CD4-positive, alpha-beta memory T cell (primary cell): ENCODE measurements at regions not wholly inside any gene's neighbourhood (a gene's known extent, or its start where the extent isn't known, plus 50 kb on each side); places are given as distances from the start of the nearest gene placed in this dataset.

Experiments
- CTCF ChIA-PET: fragments of 350-600 bp; sonication (Branson Sonifier 250); formaldehyde crosslinking; loops from one replicate; lab custom pipeline; 2021; ENCODE audit warnings: inconsistent platforms; ENCODE audit not compliant: partially characterized antibody; lab: Charles Lee
- POLR2A ChIA-PET: fragments of 350-600 bp; sonication (Branson Sonifier 250); formaldehyde crosslinking; loops from one replicate; lab custom pipeline; 2021; ENCODE audit not compliant: partially characterized antibody; lab: Charles Lee
- DNase-seq, 5 donors: peaks; one replicate each; pipeline versions ENCODE4 v3.0.0 to v3.0.0-alpha.2; 2020 to 2022; ENCODE audit warnings: mixed read lengths in 1 of 5
- H3K27ac ChIP-seq: one replicate; pipeline ENCODE4 v1.7.0; 2013; ENCODE audit warnings: low read depth, low read length
- H3K27me3 ChIP-seq: 2 replicates; pipeline ENCODE4 v1.7.0; 2013; ENCODE audit warnings: mild to moderate bottlenecking, low read length, moderate library complexity; ENCODE audit not compliant: insufficient read depth
- H3K36me3 ChIP-seq: 2 replicates; pipeline ENCODE4 v1.7.0; 2013; ENCODE audit warnings: mild to moderate bottlenecking, low read length, moderate library complexity; ENCODE audit not compliant: insufficient read depth
- H3K4me1 ChIP-seq: 2 replicates; pipeline ENCODE4 v1.7.0; 2013; ENCODE audit warnings: mild to moderate bottlenecking, low read length, moderate library complexity; ENCODE audit not compliant: insufficient read depth
- H3K4me3 ChIP-seq, 2 donors: one replicate each; pipeline ENCODE4 v1.7.0; 2013; ENCODE audit warnings: low read length in 2 of 2, mild to moderate bottlenecking in 1 of 2
- H3K9me3 ChIP-seq, 2 donors: one replicate each; pipeline ENCODE4 v1.7.0; 2013; ENCODE audit warnings: low read length in 2 of 2, control low read depth in 1 of 2; ENCODE audit not compliant: control insufficient read depth in 1 of 2
- H3K27ac Mint-ChIP-seq, 7 donors: one replicate each; pipeline ENCODE4 v1.8.0; 2020 to 2021; ENCODE audit warnings: mixed read lengths in 7 of 7, mild to moderate bottlenecking in 6 of 7, inconsistent platforms in 3 of 7, moderate library complexity in 3 of 7
- H3K27me3 Mint-ChIP-seq, 2 donors: one replicate each; pipeline ENCODE4 v1.8.0; 2020 to 2021; ENCODE audit warnings: mixed read lengths in 2 of 2
- H3K36me3 Mint-ChIP-seq, 2 donors: one replicate each; pipeline ENCODE4 v1.8.0; 2020 to 2021; ENCODE audit warnings: mixed read lengths in 2 of 2, inconsistent platforms in 1 of 2, mild to moderate bottlenecking in 1 of 2
- H3K4me1 Mint-ChIP-seq, 4 donors: one replicate each; pipeline ENCODE4 v1.8.0; 2020 to 2021; ENCODE audit warnings: mixed read lengths in 4 of 4, mild to moderate bottlenecking in 1 of 4
- H3K4me3 Mint-ChIP-seq, 8 donors: one replicate each; pipeline ENCODE4 v1.8.0; 2020 to 2021; ENCODE audit warnings: mixed read lengths in 8 of 8, mild to moderate bottlenecking in 7 of 8, moderate library complexity in 6 of 8, inconsistent platforms in 3 of 8
- H3K9me3 Mint-ChIP-seq, 8 donors: one replicate each; pipeline ENCODE4 v1.8.0; 2020 to 2021; ENCODE audit warnings: mixed read lengths in 8 of 8, mild to moderate bottlenecking in 5 of 8, inconsistent platforms in 3 of 8, moderate library complexity in 1 of 8
- intact Hi-C: fragments of 100-400 bp; cut with micrococcal nuclease; formaldehyde crosslinking; loops from one replicate; pipeline ENCODE4 v1.15.1; 2023

GRCh38 chr4:79514621-79515329 lies 106.7 kb upstream of the GK2 start:
- peaks cover 0 to 3% of the 10 kb centered on the region in 2 donors for H3K27me3 Mint-ChIP-seq
- no peaks in the 10 kb centered on the region for H3K36me3 Mint-ChIP-seq
- no peaks in the 10 kb centered on the region for H3K4me1 Mint-ChIP-seq
- H3K27ac Mint-ChIP-seq = no peak overlapping the region
- H3K9me3 Mint-ChIP-seq = no peaks in the 10 kb centered on the region
- DNase-seq = no peak
- Histone ChIP-seq H3K4me1 (no peaks in the 10 kb centered on the region), H3K27me3 (no peaks in the 10 kb centered on the region), H3K4me3 (no peak overlapping the region), H3K27ac (no peak overlapping the region), H3K9me3 (no peaks in the 10 kb centered on the region), H3K36me3 (no peaks in the 10 kb centered on the region)
- H3K4me3 Mint-ChIP-seq = no peak overlapping the region
- ChIA-PET CTCF (no interaction called here), POLR2A (no interaction called here)
- intact Hi-C loops = no loop called here

GRCh38 chr4:79513576-79513975 lies 105.5 kb upstream of the GK2 start:
- no peaks in the 10 kb centered on the region for H3K27me3 Mint-ChIP-seq
- no peaks in the 10 kb centered on the region for H3K4me1 ChIP-seq
- H3K27ac ChIP-seq = no peak overlapping the region
- H3K4me1 Mint-ChIP-seq = no peaks in the 10 kb centered on the region
- no peaks in the 10 kb centered on the region for H3K9me3 ChIP-seq
- no peaks in the 10 kb centered on the region for H3K9me3 Mint-ChIP-seq
- intact Hi-C loops = no loop called here
- H3K36me3 ChIP-seq = no peaks in the 10 kb centered on the region
- H3K27me3 ChIP-seq = no peaks in the 10 kb centered on the region
- no peak for DNase-seq
- H3K36me3 Mint-ChIP-seq = no peaks in the 10 kb centered on the region
- POLR2A ChIA-PET = no interaction called here
- CTCF ChIA-PET = interaction anchor here (0.7 kb wide), 1 partner anchor 22 kb away, joined by 3 read pairs; no protein-coding TSS in a partner anchor
- H3K27ac Mint-ChIP-seq = no peak overlapping the region
- H3K4me3 ChIP-seq = no peak overlapping the region
- H3K4me3 Mint-ChIP-seq = no peak overlapping the region

DNA sequence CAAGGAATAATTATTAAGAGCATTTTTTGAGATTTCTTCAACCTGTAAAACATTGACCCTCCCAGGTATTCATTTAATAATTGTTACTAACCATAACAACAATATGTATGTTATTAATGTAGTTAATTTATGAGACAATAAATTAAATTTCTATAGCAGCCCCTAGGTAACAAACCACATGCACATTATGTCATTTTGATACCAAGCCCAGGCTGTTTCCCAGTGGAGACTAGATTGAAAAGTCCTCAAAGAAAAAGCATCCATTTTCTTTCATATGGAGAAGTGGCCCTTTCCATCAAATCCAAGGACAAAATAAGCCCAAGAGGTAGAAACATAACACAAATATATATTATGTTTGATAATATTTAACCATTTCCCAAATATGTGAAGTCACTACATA lies 104.3 kb upstream of the GK2 start:
- H3K4me1 Mint-ChIP-seq = no peaks in the 10 kb centered on the region

GRCh38 chr4:79502081-79502480 lies 94.1 kb upstream of the GK2 start:
- Histone ChIP-seq H3K27ac (no peak overlapping the region), H3K36me3 (no peaks in the 10 kb centered on the region), H3K27me3 (no peaks in the 10 kb centered on the region), H3K4me3 (no peak overlapping the region), H3K9me3 (no peaks in the 10 kb centered on the region), H3K4me1 (no peaks in the 10 kb centered on the region)
- H3K4me1 Mint-ChIP-seq = no peaks in the 10 kb centered on the region
- H3K36me3 Mint-ChIP-seq = no peaks in the 10 kb centered on the region
- no peak overlapping the region for H3K27ac Mint-ChIP-seq
- ChIA-PET CTCF (no interaction called here), POLR2A (no interaction called here)
- H3K27me3 Mint-ChIP-seq = no peaks in the 10 kb centered on the region
- intact Hi-C loops = no loop called here
- H3K9me3 Mint-ChIP-seq = peaks cover 0 to 1% (median 0%) of the 10 kb centered on the region in 8 donors
- H3K4me3 Mint-ChIP-seq = no peak overlapping the region
- no peak for DNase-seq

More for the DNA sequence above, 104.3 kb upstream of the GK2 start:
- no peaks in the 10 kb centered on the region for H3K27me3 ChIP-seq
- H3K9me3 ChIP-seq = no peaks in the 10 kb centered on the region
- no peak overlapping the region for H3K27ac ChIP-seq
- ChIA-PET POLR2A (no interaction called here), CTCF (no interaction called here)
- H3K9me3 Mint-ChIP-seq = no peaks in the 10 kb centered on the region
- no peak overlapping the region for H3K4me3 Mint-ChIP-seq
- intact Hi-C loops = no loop called here
- H3K27ac Mint-ChIP-seq = no peak overlapping the region
- no peaks in the 10 kb centered on the region for H3K36me3 Mint-ChIP-seq
- no peaks in the 10 kb centered on the region for H3K4me1 ChIP-seq
- H3K4me3 ChIP-seq = no peak overlapping the region
- H3K36me3 ChIP-seq = no peaks in the 10 kb centered on the region
- no peak for DNase-seq
- H3K27me3 Mint-ChIP-seq = no peaks in the 10 kb centered on the region

- CTCF ChIA-PET = no interaction called here
These were observed 90.3 kb upstream of the GK2 start for GRCh38 chr4:79498282-79498681.

DNA sequence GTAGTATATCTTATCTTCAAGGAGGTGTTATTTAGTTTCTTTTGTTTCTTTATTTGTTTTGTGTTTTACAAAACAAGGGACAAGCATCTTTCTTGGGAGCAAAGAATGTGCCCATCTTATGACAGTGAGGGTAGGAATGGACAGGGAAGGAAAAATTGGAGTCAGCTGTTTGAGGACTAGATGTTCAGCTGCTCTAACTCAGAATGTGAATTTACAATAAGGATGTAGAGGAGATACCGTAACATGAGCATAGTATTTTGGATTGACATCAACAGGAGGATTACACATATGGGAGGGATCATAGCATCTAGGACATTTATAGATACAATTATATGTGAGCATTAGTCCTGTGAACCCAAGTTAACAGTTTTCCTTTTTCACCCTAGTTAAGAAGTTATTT lies 89.0 kb upstream of the GK2 start:
- H3K9me3 ChIP-seq = no peaks in the 10 kb centered on the region
- no peak overlapping the region for H3K4me3 Mint-ChIP-seq
- no peaks in the 10 kb centered on the region for H3K4me1 ChIP-seq
- H3K27ac ChIP-seq = no peak overlapping the region
- no peak overlapping the region for H3K4me3 ChIP-seq
- H3K27me3 Mint-ChIP-seq = no peaks in the 10 kb centered on the region
- ChIA-PET POLR2A (no interaction called here), CTCF (no interaction called here)
- no peaks in the 10 kb centered on the region for H3K9me3 Mint-ChIP-seq
- H3K4me1 Mint-ChIP-seq = no peaks in the 10 kb centered on the region
- no peaks in the 10 kb centered on the region for H3K36me3 ChIP-seq
- no peaks in the 10 kb centered on the region for H3K27me3 ChIP-seq
- H3K27ac Mint-ChIP-seq = no peak overlapping the region
- DNase-seq = no peak
- intact Hi-C loops = no loop called here
- H3K36me3 Mint-ChIP-seq = no peaks in the 10 kb centered on the region

More at GRCh38 chr4:79498282-79498681, 90.3 kb upstream of the GK2 start:
- Histone ChIP-seq H3K9me3 (no peaks in the 10 kb centered on the region), H3K27me3 (no peaks in the 10 kb centered on the region), H3K27ac (no peak overlapping the region), H3K4me1 (no peaks in the 10 kb centered on the region), H3K36me3 (no peaks in the 10 kb centered on the region), H3K4me3 (no peak overlapping the region)
- POLR2A ChIA-PET = no interaction called here
- Mint-ChIP-seq H3K27ac (no peak overlapping the region), H3K36me3 (no peaks in the 10 kb centered on the region), H3K27me3 (no peaks in the 10 kb centered on the region), H3K4me1 (no peaks in the 10 kb centered on the region), H3K4me3 (no peak overlapping the region), H3K9me3 (no peaks in the 10 kb centered on the region)
- DNase-seq = no peak
- intact Hi-C loops = no loop called here

DNA sequence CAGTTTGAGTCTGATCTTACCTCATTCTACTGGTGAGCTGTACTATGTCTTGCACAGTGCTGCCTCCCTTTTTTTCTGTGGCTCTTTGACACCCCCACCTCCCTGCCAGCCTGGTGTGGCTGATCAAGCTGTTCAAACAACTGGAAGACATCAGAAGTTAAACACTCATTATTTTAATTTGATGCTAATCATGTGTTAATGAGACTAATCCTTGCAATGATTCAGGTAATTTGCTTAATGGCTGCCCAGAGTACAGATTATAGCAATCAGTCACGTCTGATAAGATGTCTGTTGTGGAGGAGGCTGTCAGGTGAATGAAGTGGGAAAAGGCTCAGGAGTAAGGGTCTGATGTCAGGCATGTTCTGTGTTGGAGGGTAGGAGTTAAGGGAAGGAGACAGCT lies 87.4 kb upstream of the GK2 start:
- intact Hi-C loops = no loop called here
- Mint-ChIP-seq H3K4me1 (no peaks in the 10 kb centered on the region), H3K9me3 (peaks cover 0 to 3% (median 0%) of the 10 kb centered on the region in 8 donors), H3K36me3 (no peaks in the 10 kb centered on the region), H3K27me3 (peaks cover 0 to 4% of the 10 kb centered on the region in 2 donors), H3K4me3 (no peak overlapping the region), H3K27ac (no peak overlapping the region)
- Histone ChIP-seq H3K4me3 (no peak overlapping the region), H3K9me3 (no peaks in the 10 kb centered on the region), H3K36me3 (no peaks in the 10 kb centered on the region), H3K27me3 (no peaks in the 10 kb centered on the region), H3K27ac (no peak overlapping the region), H3K4me1 (no peaks in the 10 kb centered on the region)
- ChIA-PET POLR2A (no interaction called here), CTCF (no interaction called here)
- no peak for DNase-seq
